Renal cortical epithelial cell (primary cell): ENCODE measurements at regions not wholly inside any gene's neighbourhood (a gene's known extent, or its start where the extent isn't known, plus 50 kb on each side); places are given as distances from the start of the nearest gene placed in this dataset.

ENCODE experiments used
- DNase-seq: peaks from one replicate; pipeline ENCODE4 v3.0.0-alpha.2; 2011; ENCODE audit warnings: low read depth

DNA sequence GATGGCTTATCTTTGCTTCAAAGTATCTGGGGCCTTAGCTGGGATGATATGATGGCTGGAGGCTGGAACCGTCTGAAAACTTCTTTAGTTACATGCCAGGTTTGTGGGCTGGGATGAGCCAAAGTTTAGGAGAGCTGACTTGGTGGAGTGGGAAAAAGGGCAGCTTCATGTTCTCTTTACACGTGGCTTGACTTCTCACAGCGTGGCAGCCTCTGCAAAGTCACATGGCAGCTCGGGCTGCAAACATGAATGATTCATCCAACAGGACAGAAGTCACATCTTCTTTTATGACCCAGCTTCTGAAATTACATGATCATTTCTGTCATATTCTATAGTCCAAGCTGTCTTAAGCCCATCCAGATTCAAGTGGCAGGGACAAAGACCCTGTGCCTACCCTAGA, 176.0 kb downstream of the OLFM4 start:
- no peak for DNase-seq

- DNase-seq: no peak
These were observed 177.8 kb downstream of the OLFM4 start for GRCh38 chr13:53206455-53206854.

- DNase-seq: no peak
These were observed 178.9 kb downstream of the OLFM4 start for GRCh38 chr13:53207556-53207955.

GRCh38 chr13:53214433-53214832, 185.8 kb downstream of the OLFM4 start:
- DNase-seq: no peak

DNA sequence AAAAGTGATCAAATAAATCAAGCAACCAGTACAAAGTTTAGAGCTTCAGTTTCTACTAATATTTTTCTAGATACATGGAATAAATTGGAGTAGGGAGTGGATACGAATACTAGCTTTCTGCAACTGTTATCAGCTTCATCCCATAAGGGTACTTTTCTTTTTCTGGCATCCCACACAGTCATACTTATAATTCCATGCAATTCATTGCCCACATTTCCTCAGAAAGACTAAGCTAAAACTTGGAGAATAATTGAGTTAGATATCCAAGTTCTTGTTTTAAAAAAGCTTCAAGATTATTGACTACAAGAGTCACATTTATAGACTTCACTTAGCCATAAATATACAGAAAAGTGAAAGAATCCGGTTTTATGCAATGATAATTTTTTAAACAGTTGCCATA, 186.9 kb downstream of the OLFM4 start:
- DNase-seq: no peak

DNA sequence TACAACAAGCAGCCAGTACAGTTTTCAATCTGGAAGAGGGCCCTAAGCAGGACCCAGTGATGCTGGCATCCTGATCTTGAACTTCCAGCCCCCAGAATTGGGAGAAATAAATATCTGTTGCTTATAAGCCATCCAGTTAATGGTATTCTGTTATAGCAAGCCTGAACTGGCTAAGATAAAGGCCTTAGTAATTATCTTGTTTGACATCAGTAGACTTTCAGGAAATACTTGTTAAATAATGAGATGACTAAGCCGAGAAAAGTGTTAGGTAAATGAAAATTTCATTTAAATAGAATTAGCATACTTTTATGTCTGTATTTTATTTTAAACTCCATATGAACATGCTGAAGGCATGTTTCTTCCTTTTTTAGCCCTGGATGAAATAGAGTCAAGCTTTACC, 188.2 kb downstream of the OLFM4 start:
- no peak for DNase-seq

GRCh38 chr13:53217194-53217593, 188.6 kb downstream of the OLFM4 start:
- DNase-seq: no peak

GRCh38 chr13:53220038-53220437, 191.4 kb downstream of the OLFM4 start:
- DNase-seq: no peak

- DNase-seq: no peak
These were observed 209.1 kb downstream of the OLFM4 start for GRCh38 chr13:53237696-53238095.

- no peak for DNase-seq
These were observed 209.6 kb downstream of the OLFM4 start for GRCh38 chr13:53238261-53238660.

- DNase-seq: no peak
These were observed 211.9 kb downstream of the OLFM4 start for GRCh38 chr13:53240401-53241025.

- DNase-seq: no peak
These were observed 213.3 kb downstream of the OLFM4 start for GRCh38 chr13:53241891-53242348.

DNA sequence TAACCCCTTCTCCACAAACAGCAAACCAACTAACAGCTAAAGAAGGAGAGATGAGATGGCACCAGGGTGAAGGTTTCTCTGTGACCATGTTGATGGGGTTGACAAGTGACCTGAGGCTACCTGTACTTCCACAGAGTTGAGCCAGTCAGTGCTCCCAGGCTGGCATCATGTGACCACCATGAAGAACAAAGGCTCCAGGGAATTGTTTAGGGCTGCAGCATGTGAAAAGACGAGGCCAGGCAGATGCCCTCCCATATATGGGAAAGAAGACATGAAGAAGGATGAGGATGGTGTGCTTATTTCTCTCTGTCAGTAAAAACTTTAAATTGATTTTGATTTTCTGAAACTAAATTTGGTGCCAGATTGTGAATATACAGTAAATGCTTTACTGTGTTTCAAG, 220.6 kb downstream of the OLFM4 start:
- DNase-seq: no peak

DNA sequence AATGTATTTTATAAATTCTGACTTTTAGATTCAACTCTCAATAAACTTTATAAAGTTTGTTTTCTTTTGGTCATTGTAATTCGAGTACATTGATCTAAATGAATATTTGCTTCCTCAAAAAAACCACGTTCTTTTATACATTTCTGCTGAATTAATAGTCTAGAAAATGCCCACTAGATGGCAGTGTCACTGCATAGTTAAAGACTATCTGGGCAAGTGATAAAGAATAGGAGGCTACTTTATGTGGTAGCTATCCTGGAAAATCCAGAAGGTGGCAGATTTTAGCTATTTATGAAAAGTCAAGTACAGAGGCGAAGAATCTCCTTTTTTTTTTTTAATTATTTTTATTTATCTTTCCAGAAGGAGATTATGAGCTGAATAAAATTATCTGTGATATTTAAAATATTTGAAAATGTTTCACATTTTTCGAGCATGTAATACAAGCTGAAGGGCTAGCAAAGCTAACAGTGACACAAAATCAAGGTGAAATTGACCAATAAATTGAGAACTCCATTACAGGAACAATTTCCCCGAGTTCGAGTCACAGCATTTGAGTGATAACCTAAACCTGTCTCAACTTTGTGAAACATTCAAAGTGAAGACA, 221.8 kb downstream of the OLFM4 start:
- DNase-seq: peak; percentile 69

DNA sequence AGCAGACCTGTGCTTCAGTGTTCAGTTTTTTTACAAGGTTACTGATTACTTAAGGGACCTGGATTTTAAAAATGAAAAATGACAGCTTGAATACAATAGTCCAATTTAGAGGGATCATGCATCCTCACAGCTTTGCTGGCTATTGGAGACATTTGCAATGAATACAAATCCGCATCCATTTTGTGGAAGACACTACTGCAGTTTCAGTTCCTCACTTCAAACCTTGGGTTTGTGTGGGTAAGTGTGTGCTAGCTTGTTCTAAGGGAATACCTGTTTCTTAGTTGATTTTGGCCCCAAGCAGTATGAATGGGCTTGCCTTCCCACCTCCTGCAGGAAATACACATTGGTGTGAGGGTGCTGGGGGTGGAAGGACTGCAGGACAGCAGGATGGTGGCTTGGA, 222.4 kb downstream of the OLFM4 start:
- no peak for DNase-seq

DNA sequence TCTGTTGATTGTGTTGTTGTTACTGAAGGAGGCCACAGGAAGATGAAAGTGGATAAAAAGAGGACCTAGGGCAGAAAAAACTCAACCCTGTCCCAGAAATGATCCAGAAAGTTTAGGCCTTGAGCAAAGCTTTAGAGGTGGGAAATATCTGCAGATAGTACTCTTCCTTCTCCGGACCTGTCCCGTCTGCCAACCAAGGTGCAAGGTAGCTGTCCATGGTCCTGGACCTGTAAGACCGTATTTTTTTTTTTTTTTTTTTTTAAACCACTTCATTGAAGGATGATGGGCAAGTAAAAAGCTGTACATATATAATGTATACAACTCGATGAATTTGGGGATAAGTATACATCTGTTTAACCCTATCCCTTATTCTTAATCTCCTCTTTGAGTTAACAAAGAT, 225.9 kb downstream of the OLFM4 start:
- no peak for DNase-seq

GRCh38 chr13:53255795-53256194, 227.2 kb downstream of the OLFM4 start:
- no peak for DNase-seq

- DNase-seq: no peak
These were observed 232.0 kb downstream of the OLFM4 start for GRCh38 chr13:53260594-53260993.

DNA sequence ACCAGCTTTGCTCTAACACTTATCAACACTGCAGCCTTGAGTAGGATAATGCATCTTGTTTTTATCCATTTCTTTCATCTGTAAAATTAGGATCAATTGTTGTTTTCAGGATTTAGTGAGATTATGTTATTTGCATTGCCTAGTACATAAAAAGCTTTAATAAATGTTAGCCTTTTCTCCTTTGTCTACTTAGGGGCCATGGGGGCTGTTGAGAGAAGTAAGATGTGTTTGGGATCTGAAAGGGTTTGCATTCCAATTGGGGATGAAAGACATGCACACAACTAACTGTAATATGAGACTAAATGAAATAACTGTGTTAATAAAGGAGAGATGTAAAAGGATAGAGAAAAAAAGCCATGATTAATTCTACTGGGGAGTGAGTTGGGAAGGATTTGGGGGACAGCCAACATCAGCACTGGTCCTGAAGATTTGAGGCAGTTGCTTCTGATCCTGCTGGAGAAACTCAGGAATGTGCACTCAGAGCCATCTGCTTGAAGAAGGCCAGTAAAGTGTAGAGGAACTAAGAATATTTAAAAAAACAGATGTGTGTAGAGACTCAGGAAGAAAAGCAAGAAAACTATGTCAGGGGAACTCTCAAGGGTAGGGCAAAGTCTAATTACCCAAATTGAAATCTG, 236.3 kb downstream of the OLFM4 start:
- DNase-seq: no peak

DNA sequence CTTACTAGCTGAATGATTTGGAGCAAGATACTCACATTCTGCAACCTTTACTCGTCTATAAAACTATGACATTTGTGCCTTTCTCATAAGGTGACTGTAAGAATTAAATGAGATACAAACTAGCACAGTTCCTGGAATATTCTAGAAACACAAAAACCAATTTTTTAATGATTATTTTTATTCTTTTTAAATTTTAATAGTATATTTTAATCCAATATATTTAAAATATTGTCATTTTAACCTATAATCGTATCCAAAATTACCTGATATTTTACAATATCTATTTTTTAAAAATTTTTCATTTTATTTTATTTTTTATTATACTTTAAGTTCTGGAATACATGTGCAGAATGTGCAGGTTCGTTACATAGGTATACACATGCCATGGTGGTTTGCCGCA, 238.1 kb downstream of the OLFM4 start:
- DNase-seq: no peak

DNA sequence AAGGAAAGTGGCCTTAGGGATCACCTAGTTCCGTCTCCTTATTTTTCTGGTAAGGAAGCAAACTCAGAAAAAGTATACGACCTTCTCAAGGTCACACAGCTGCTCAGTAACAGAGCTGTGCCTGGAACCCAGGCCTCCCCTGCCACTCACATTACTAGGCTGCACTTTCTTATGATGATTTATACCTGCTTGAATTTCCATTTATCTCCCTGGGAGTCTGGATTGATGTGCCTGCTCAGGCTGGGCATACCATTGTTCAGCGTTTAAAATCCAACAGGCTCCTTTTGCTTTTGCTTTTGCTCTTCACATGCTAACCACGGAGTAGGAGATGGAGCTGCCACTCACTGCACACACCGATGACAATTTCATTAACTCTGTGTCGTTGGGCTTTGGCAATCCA, 241.0 kb downstream of the OLFM4 start:
- DNase-seq: no peak

DNA sequence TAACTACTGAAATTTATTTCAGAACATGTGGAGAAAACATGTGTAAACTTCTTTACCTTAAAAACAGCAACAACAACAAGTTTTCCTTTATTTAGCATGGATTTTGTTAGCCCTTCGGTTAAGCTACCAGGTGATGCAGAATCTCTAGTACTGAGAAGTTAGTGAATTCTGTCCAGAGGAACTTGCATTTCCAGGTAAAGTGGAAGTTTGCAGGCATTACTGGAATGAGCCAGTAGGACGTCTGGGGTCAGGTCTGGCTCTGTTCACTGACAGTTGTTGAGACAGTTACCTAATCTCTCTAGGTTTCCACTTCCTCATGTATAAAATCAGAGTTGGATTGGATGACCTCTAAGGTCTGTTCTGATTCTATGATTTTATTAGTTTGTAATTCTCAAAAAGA, 244.3 kb downstream of the OLFM4 start:
- no peak for DNase-seq

- DNase-seq: no peak
These were observed 247.7 kb downstream of the OLFM4 start for GRCh38 chr13:53276265-53276664.

DNA sequence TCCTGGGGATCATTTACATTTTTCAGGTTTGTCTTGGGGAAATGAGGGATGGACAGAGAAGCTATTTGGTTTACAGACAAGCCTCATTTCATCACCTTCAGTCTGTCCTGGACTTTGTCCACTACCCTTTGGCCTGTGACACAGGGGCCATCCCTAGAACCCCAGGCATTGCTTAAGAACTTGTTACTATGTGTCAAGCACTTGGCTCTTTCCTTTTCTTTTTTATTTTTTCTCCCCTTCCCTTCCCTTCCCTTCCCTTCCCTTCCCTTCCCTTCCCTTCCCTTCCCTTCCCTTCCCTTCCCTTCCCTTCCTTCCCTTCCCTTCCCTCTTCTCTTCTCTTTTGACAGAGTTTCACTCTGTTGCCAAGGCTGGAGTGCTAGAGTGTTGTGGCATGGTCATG, 253.1 kb downstream of the OLFM4 start:
- no peak for DNase-seq
